GM18519 (cell line): ENCODE measurements at regions not wholly inside any gene's neighbourhood (a gene's known extent, or its start where the extent isn't known, plus 50 kb on each side); places are given as distances from the start of the nearest gene placed in this dataset.

Experiments used
- ATAC-seq: cut with Tn5 transposase; IDR thresholded peaks from one replicate; pipeline ENCODE4 v1.9.1; 2021; ENCODE audit warnings: mild to moderate bottlenecking, moderate library complexity; ENCODE audit not compliant: unreplicated experiment, low FRiP score

DNA sequence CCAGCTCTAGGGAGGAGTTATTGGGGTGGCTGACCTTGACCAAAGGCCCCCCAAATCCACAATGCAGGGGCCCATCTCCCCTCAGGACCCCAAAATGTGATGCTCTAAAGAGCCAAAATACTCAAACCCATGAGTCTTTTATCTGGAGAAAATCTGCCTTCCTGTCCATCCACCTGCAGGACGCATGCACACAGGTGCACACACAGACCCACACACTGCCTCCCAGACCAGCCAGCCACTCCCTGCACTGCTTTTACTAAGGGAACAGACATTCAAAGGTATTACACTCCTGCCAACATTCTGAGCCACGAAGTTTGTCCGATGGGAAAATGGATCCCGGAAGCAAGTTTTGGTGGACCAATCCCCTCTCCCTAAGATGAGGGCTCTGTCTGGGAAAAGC, 76.1 kb upstream of the CDH5 start:
- ATAC-seq: no peak

DNA sequence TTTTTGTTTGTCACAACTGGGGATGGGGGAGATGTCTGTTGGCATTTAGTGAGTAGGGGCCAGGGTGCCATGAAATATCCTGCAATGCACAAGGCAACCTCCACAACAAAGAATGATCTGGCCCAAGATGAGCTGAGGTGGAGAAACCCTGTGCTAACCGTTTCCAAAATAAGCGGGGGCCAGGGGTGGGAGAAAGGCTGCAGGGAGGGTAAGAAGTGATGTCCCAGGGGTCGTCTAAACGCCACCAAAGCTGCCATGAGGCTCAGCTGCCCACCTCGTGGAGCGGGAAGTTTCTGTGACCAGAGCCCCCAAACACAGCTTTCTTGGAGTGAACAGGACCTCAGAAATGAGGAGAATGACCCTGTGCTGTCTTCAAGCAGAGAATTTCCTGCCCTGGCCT, 76.5 kb upstream of the CDH5 start:
- no peak for ATAC-seq

DNA sequence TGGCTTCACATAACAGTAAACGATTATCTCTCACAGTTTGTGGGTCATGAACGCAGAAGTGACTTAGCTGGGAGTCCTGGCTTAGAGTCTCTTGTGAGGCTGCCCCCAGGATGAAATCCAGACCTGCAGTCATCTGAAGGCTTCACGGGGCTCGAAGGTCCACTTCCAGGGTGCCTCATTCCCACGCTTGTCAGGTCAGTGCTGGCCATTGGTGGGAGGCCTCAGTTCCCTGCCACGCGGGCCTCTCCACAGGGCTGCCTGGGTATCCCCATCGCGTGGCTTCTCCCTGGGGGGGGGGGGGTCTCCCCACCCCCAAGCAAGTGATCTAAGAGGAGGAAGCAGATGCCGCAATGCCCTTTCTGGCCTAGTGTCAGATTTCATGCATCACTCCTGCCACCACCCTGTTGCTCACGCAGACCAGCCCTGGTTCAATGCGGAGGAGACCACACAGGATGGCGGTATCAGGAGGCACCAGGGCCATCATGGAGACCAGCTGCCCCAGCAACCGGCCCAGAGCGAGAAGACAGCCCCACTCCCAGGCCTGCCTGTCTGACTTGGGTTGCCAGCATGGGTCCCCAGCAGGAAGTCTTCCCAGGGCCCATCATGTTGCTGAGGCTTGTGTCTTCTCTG, 77.3 kb upstream of the CDH5 start:
- ATAC-seq: no peak

DNA sequence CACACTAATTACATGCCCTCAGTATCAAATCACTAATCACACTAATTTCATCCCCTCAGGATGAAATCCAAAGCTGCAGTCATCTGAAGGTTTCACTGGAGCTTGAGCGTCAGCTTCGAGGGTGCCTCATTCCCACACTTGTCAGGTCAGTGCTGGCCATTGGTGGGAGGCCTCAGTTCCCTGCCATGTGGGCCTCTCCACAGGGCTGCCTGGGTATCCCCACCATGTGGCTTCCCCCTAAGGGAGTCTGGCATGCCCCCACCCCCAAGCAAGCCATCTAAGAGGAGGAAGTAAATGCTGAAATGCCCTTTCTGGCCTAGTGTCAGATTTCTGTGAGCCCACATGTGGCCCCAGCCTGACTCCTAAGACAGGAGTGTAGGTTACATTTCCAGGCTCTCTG, 78.6 kb upstream of the CDH5 start:
- ATAC-seq: no peak

DNA sequence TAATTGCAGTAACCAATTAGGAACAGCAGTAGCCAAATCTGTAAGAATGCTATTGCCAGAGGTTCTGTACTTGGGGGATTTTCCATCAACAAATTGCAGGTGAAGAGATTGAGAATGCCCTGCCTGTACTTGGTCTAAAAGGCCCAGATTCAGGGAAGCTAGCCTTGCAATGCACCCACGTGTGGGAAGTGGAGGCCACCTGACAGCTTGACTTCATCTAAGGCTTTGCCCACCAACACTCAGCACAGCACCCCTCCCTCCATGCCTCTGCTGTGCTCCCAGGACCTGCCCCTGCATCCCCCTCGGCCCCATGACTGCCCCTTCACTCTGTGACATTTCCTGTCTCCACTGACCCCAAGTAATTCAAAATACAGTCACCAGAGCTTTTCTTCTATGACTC, 79.1 kb upstream of the CDH5 start:
- no peak for ATAC-seq

DNA sequence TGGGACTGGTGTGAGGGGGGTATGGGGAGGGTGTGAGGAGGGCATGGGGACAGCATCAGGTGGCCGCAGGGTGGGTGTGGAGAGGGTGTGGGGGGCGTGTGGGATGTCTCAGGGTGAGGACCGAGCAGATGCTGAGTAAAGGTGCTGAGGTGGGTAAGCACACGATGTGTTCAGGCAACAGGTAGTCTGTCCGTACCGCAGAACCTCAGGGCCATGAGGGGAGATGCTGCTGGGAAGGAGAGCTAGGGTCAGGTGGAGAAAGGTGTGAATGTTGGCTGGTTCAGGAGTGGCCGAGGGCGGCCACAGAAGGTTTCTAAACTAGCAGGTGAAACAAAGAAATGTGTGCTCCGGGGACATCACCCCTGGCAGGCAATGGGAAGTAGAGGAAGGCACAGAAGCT, 80.0 kb upstream of the CDH5 start:
- ATAC-seq: no peak

DNA sequence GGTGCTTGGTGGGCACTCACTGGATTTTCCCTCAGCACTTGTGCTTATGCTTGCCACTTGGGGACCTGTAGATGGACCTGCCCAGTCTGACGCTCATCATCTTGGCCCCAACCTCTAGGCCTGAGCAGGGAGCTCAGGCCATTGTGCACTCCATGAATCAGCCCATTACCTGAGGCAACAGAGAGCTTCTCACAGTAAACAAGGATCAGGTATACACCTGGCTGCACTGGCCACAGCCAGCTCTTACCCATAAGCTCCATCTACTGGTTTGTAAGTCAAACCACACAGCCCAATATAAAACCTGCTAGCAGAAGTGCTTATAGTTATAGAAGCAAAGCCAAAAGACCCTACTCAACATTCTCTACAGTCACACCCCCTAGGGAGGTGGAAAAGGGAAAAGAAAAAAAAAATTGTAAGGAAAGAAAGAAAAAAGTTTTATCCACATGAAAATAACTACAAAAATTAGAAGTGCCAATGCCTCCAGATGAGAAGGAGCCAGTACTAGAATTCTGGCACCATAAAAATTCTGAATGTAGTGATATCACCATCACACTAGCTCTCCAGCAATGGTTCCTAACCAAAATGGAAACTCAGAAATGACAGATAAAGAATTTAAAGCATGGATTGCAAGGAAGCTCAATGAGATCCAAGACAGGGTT, 87.8 kb upstream of the CDH5 start:
- ATAC-seq: no peak

DNA sequence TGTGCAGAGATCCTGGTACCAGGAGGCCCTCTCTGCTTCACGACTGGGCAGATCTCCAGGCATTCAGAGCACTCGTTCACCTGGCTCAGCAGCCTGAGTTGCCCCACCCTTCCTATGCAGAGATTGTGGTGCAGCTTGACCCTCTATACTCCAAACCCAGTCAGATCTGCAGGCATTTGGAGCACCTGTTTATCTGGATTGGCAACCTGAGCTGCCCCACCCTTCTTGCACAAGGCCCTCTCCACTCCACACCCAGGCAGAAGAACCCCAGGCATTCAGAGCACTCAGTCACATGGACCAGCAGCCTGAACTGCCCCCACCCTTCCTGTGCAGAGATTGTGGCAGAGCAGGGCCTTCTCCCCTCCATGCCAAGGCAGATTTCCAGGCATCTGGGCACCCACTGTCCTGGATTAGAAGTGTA, 88.4 kb upstream of the CDH5 start:
- no peak for ATAC-seq

DNA sequence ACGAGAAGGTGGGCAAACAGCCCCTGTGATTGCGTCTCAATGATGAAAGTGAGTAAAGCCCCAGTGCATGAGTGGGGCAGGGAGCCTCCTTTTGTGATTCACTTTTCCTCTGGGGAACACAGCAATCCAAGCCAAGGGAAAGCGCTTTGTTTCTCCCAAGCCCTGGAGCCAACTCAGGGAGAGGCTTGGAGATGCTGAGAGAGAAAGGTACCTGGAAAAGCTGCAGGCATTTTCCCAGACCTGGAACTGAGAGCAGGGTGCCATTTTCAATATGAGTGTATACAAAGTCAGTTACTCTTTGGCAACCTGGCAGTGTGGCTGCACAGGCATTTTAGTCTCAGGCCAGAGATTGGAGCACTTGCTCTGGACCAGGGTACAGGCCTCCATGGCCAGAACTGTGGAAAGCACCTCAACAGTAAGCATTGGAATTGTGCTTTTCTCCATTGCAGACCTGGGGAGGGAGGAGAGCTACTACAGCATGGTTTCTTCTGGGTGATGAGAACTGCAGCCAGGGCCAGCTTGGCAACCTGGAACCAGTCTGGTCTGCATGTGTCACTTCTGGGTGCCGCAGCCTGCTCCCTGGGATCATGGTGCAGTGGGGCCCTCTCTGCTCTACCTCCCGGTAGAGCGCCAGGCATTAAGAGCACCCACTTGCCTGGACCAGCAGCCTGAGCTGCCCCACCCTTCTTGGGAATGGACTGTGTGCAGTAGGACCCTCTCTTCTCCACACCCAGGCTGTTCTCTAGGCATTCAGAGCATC, 89.0 kb upstream of the CDH5 start:
- no peak for ATAC-seq

DNA sequence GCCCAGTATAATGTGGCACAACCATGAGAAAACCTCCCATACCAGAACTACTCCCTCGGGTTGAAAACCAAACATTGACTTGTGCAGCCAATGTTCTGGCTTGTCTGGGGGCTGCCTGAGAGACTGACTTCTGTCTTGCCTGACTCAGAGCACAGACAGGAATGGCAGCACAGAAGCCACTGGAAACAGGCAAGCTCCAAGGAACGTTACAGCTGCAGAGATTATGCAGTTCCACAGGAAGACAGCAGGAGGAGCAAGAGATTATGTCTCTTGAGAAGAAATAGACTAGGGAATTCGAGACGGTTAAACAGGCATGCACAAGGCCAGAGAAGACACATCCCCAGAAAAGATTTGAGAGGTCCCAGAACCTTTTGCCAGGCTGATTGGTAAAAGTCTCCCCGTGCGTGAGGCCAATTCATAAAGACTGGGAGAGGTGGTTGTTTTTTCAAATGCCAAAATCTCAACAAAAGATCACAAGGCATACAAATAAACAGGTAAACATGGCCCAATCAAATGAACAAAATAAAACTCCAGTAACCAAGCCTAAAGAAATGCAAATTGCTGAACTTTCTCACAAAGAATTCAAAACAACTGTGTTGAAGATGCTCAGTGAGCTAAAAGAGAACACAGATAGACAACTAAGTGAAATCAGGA, 90.6 kb upstream of the CDH5 start:
- no peak for ATAC-seq

DNA sequence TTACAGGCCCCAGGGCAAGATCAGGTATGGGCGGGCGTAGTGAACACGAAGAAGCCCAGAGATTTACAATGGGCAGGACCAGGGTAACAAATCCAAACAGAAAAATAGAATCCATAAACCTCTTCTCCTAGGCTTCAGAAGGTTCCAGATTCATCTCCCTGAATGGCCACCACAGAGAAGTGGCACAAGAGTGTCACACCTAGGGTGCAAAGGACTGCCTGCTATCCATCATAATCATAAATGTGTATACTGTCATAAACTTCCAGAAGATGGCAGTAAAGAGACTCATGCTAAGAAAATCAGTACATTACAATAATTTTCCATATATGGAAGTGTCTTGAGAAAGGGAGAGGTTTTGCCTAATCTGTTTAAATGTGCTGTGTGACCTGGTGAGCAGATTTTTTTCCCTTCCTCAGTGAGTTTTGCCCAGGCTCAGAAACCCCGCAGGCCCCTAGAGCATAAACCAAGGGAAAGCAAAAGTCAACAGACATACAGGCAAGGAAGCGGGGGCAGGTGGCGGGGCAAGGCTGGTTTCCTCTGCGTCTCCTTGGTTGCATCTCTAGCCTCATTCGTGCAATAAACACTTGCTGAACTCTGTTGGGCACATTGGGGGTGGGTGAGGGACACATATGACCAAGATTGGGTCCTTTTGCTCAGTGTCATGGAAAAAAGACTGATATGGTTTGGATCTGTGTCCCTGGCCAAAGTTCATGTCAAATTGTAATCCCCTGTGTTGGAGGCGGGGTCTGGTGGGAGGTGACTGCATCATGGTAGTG, 92.0 kb upstream of the CDH5 start:
- ATAC-seq: no peak

DNA sequence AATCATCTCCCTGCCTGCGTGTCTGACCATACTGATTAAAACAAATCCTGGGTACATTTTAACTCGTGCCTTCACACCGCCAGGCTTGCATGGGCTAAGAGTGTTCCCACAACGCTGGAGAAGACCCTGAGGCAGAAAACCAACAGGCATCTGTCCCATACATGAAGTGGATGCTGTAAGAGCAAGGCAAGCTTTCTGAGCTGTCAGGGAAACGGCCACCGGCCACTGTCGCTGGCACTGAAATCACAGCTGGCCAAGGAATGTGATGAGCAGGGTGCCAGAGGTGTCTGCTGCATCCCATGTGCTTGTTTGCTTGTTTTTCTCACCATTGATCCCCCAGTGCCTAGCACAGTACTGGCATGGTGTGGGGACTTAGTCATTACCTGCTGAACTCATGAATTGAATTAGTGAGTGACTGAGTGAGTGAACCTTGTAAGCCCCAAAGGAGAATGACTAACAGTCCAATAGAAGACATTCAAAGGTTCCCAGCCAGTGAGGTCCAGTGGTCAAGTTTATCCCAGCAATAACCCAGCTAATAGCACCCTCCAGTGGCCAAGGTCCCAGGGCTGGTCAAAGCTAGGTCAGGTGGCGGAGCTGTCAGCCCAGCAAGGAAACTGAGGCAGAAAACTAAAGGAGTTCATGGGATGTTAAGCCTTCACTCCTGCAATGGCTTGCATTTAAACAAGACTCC, 92.7 kb upstream of the CDH5 start:
- no peak for ATAC-seq

DNA sequence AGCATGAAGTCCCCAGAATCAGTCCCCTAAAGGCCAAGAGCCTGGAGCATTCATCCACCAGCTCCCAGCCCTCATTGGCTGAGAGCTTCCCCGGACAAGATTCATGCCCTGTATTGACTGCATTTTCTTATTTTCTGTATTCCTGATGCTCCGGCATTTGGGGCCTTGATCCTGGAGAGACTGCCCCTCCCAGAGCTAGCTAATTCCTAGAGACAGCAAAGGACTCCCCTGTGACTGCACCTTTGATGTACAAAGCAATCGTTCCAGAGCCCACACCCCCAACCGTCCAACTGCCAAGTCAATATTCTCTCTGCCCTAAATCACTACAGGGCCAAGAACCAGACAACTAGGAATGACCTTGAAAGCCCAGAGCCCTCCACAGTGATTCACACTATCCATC, 93.4 kb upstream of the CDH5 start:
- ATAC-seq: no peak

DNA sequence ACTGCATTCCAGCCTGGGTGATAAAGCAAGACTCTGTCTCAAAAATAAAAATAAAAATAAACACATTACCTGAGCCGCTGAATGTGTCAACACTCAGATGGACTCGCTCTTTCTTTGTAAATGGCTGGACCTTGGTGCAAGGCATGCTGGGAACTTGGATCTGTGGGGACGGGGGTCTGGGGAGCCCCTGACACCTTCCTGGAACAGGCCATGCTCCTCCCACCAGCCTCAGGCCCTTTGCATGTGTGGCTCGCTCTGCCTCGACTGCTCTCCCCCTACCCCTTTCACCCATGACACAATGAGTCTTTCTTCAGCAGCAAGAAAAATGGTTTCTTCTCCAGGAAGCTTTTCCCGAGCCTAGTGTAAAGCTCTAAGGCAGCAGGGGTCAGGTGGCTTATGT, 94.0 kb upstream of the CDH5 start:
- no peak for ATAC-seq

DNA sequence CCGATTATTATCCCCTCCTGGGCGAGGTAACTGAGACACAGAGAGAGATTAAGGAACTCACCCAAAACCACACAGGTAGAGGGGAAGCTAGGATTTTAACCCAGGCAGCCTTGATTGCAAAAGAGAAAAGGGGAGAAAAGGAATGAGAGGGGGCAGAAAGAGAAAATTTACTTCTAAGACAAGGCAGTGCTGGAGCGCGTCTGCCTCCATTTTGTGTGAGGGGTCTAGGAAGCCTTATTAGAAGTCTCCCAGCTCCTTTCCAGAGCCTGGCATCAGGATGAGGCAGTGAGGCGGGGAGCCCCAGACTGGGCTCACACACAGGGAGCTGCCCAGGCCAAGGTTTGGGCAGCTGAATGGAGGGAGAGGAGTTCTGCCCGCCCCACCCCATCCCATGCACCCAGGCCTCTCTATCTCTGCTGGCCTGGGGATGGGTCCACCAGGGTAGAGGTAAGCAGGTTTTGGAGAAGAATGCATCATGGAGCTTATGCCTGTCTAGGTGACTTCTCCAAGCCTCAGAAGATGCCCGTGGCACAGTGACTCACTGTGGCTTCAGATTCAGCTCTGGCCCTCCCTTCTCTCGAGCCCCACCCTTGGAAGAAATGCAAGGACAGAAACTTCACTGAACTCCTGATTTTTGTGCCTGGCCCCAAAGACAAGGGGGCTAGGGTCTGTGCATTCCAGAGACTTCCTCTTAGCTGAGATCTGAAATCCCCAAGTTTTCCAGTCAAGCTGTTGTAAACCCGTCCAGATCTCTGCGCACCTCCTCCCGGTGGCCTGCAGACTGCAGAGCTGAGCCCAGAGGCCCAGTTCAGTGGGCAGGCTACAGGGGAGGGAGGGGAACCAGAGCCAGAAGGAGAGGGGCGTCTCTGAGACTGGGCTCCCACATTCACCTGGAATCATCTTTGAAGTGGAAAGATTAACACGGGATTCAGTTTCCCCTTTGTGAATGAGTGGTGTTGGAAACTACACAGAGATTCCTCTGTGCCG, 95.1 kb upstream of the CDH5 start:
- ATAC-seq: no peak

DNA sequence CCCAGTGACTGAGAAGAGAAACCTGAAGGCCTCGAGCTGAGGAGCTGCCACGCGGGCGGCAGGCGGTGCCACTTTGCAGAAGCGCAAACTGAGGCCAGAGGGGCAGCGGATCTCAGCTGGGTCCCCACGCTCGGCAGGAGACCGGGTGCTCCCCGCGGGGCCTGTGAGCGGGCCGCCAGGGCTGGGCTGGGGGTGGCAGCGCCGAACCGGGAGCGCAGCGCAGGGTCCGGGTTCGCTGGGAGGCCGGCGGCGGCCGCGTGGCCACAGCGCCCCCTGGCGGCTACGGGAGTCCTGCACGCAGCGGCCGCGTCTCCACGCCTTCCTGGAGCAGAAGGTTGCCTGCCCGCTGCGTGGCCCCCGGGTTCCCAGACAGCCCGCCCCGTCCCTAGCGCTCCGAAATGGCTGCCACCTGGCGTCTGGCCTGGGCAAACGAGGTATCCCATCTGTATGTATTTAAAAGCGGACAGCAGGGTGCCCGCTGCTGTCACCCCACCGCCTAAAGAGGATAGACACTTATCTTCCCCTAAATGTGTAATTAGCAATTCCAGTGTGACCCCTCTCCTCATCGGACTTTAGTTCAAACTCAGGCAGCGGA, 96.1 kb upstream of the CDH5 start:
- ATAC-seq: peak; percentile 63

DNA sequence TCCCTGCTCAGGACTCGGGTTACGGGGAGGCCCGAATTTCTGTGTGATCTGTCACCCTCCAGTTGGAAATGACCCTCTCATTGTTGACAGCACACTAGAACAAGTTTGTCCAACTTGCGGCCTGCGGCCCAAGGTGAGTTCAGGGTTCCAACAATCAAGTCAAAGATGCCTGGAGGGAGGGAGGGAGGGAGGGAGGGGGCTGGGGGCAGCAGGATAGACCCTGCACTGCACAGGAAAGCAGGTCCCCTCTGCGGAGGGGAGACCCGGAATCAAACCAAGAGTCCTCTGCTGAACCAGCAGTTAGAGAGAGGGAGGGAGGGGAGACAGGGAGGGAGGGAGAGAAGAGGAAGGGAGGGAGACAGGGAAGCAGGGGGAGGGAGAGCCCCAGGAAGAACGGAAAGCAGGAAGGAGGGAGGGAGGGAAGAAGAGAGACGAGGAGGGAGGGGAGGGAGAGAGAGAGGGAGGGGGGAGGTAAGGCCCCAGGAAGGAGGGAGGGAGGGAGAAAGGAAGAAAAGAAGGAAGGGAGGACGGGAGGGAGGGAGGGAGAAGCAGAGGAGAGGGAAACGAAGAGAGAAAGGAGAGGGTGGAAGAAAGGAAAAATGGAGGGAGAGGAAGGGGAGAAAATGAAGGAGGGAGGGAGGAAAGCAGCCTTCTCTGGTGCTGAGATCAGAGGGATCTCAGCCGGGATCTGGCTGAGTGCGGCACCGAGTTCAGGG, 96.7 kb upstream of the CDH5 start:
- ATAC-seq: no peak
